ENCODE measurements at regions not wholly inside any gene's neighbourhood (a gene's known extent, or its start where the extent isn't known, plus 50 kb on each side); places are given as distances from the start of the nearest gene placed in this dataset.
A peak's percentile ranks its signal among the peaks of the same experiment; 100 is the strongest.

DNA sequence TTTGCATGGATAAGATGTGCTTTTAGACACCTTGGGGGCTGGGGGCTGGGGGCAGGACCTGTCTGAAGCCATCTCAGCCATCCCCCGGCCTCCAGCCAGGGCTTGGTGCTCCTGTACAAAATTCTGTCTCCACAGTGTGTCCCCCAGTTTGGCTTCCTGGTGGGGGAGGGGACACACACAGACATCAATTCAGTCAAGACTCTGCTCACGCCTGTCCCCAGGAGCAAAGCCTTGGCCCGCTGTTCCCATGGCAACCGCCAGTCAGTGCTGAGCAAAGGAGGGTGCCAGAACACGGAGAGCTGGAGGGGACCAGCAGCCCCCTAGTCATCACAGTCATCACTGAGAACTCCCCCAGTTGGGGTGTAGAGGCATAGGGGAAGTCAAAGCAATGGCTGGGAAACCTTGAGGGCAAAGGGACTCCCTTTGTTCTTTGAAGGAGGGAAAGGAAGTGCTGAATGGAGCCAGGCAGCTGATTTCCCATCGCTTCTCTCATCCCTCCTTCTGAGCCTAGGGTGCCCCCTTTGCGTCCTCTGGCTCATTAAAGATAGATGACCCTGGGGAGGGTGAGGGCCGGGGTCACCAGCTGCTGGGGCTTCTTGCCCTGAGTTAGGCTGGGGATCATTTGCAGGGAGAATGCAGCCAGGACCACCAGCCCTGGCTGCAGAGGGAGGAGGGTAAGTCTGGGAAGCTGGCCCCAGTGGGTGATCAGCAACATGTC, 134.9 kb upstream of the IPO9 start:
- H3K36me3 Mint-ChIP-seq: no peaks in the 10 kb centered on the region
- no peak for DNase-seq (ENCODE audit: low spot score in 2 of 2)
- ATAC-seq: no peak
- H3K9me3 Mint-ChIP-seq: no peaks in the 10 kb centered on the region
- H3K27ac Mint-ChIP-seq: no peak overlapping the region
- no peak overlapping the region for H3K4me3 Mint-ChIP-seq
- no peaks in the 10 kb centered on the region for H3K4me1 Mint-ChIP-seq

DNA sequence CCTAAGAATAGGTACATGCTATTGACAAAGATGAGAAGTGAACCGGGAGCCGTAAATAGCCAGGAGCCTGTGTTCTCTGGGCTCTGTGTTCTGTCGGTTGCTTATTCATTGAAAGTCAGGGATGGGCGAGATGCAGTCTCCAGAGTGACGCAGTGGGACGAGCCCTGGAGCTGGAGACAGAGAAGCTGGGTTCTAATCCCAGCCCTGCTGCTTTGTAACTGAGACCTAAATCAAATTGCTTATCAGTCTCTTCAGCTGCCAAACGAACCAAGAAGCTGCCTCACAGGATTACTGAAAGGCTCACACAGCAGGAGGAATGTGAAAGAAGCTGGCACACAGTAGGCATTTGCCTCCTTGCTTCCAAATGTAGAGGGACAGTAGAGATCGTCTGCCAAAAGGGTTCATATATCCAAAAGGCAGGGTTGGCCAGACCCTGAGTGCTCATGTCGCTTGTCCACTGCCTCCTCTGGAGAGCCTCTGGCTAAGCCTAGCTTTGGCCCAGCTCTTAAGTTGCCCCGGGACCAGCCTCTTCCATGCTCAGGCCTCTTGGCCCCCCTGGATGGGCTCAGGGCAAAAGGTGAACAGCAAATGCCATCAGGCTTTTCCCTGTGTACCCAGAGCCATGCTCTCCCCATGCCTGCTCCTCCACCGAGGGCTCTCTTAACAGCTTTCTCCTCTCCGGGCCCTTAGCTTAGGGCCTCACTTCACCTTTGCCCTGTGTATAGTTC, 134.2 kb upstream of the IPO9 start:
- no peak for ATAC-seq

DNA sequence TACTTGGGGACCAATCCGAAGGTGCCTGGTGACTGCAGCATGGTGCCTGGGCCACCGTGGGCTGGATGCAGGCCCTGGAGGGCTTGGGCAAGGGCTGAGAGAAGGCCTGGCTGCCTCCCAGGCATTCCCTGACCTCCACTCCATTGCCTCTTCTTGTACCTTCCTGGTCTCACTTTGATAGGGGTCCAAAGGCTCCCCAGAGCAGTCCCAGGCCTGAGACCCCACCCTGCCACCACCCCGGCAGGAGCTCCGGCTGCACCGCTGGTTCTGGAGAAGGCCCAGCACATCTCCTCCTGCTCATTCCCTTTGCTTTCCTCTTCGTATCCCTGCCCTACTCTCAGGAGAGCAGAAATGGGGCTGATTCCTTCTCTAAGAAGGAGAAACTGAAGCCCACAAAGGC, 133.3 kb upstream of the IPO9 start:
- Mint-ChIP-seq H3K4me1 (no peaks in the 10 kb centered on the region), H3K4me3 (no peak overlapping the region), H3K36me3 (no peaks in the 10 kb centered on the region), H3K9me3 (no peaks in the 10 kb centered on the region), H3K27ac (no peak overlapping the region)
- DNase-seq (ENCODE audit: low spot score in 2 of 2): no peak
- no peak for ATAC-seq

More for the DNA sequence above, 134.2 kb upstream of the IPO9 start:
- Mint-ChIP-seq H3K4me3 (no peak overlapping the region), H3K27ac (no peak overlapping the region), H3K9me3 (no peaks in the 10 kb centered on the region), H3K36me3 (no peaks in the 10 kb centered on the region), H3K4me1 (no peaks in the 10 kb centered on the region)
- no peak for DNase-seq (ENCODE audit: low spot score in 2 of 2)

DNA sequence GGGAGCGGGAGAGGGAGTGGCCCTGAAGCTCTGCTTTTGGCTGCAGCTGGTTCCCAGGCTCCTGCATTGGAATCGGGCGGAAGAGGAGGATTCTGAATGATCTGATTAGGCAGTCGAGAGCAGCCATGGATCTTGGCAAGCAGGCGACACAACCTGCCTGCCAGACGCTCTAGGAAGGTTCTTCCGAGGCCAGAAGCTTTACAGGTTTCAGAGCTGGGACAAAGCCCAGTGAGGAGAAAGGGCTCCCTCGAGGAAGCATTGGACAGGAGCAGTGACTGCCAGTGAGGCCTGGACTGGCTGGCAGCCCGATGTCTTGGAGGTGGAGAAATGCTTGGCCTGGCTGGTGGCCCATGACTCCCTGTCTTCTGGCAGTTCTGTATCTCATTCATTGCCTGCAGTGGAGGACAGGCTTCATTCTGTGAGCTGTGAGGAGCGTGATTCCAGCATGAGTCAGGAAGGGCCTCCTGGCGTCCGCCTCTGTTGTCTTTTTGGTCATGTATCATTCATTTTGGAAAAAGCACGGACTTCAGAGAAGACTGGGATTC, 132.7 kb upstream of the IPO9 start:
- DNase-seq (ENCODE audit: low spot score in 2 of 2): no peak
- ATAC-seq: no peak
- no peaks in the 10 kb centered on the region for H3K9me3 Mint-ChIP-seq
- no peaks in the 10 kb centered on the region for H3K4me1 Mint-ChIP-seq
- no peaks in the 10 kb centered on the region for H3K36me3 Mint-ChIP-seq
- H3K27ac Mint-ChIP-seq: no peak overlapping the region
- no peak overlapping the region for H3K4me3 Mint-ChIP-seq

DNA sequence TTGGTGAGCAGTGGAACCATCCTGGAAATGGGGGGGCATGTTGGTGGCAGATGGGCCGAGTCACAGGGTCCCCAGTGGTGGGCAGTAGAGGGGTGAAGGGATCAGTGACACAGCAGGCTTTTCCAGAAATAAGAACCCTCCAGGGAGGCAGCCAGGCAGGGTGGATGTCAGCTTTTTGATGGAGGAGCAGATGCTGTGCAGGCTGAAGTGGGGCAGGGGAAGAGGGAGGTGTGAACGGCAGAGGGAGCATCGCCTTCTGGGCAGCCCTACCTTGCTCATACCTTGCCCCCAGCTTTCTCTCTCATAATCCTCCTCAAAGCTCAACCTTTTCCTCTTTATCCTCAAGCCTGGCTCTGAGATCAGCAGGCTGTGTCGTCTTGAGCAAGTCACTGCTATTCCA, 131.8 kb upstream of the IPO9 start:
- ATAC-seq (no peak), DNase-seq (ENCODE audit: low spot score in 2 of 2) (no peak)
- H3K9me3 Mint-ChIP-seq: no peaks in the 10 kb centered on the region
- no peak overlapping the region for H3K27ac Mint-ChIP-seq
- H3K4me3 Mint-ChIP-seq: no peak overlapping the region
- no peaks in the 10 kb centered on the region for H3K4me1 Mint-ChIP-seq
- H3K36me3 Mint-ChIP-seq: no peaks in the 10 kb centered on the region

DNA sequence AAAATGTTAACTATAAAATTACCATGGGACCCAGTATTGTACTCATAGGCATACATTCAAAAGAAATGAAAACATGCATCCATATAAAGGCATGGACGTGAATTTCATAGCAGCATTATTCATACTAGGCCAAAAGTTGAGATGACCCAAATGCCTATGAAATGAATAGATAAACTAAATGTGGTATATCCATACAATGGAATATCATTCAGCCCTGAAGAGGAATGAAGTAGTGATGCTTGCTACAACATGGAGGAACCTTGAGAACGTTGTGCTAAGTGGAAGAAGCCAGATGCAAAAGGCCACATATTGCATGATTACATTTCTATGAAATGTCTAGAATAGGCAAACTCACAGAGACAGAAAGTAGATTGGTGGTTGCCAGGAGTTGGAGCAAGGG, 127.1 kb upstream of the IPO9 start:
- DNase-seq (ENCODE audit: low spot score in 2 of 2) (no peak), ATAC-seq (no peak)
- no peaks in the 10 kb centered on the region for H3K4me1 Mint-ChIP-seq
- H3K9me3 Mint-ChIP-seq: no peaks in the 10 kb centered on the region
- no peak overlapping the region for H3K4me3 Mint-ChIP-seq
- H3K36me3 Mint-ChIP-seq: no peaks in the 10 kb centered on the region
- no peak overlapping the region for H3K27ac Mint-ChIP-seq

DNA sequence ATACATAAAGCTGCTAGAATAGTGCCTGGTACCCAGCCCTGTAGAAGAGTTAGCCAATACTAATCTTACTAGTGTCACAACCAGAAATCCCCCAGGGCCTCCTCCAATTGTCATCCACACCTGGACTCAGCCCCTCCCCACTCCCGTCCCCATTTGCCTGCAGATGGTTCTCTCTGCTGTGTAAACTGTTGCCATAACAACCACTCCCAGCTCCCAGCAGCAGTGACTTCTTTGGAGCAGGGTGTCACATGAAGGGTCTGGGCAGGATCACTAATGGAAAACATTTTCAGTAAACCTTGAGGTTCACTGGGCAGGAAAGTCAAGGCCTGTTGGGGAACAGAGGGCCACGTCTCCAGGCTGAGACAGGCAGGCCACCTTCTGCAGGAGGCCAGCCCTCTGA, 126.0 kb upstream of the IPO9 start:
- ATAC-seq: no peak
- no peak overlapping the region for H3K27ac Mint-ChIP-seq
- no peaks in the 10 kb centered on the region for H3K4me1 Mint-ChIP-seq
- no peaks in the 10 kb centered on the region for H3K36me3 Mint-ChIP-seq
- no peak overlapping the region for H3K4me3 Mint-ChIP-seq
- DNase-seq (ENCODE audit: low spot score in 2 of 2): no peak
- no peaks in the 10 kb centered on the region for H3K9me3 Mint-ChIP-seq

DNA sequence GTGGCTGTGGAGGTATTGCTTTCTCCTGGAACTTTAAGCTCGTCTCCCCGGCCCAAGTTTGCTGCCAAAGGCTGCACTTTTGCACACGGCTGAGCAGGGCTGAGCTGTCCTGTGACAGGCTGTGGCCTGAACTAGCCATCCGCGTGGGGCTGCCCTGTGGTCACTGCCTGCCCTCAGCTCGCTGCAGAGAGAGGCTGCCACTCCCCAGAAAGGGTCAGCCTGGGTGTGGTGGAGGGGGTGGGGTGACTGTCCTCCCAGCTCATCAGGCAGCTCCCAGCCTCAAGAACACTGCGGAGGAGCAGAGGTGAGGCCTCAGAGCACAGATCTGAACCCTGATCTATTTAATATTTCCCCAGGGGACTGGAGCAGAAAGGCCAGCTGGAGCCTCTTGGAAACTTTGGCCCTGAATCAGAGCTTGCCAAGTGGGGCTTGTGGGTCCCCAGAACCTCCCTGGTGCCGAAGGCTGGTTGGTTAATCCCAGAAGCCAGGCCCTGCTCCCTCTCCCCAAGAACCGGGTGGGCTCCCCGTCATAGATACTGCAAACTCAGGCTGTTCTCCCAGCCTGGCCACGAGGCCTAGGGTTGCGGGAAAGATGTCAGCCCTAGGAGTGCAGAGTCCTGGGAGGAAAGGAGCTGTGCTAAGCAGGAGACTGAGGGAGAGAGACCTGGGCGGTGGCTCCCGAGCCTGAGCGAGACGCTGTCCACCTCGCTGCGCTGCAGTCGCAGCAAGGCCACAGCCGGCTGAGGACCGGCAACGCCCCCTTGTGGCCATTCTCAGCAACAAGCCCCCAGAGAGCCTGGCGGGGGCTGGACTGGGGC, 125.1 kb upstream of the IPO9 start:
- Mint-ChIP-seq H3K9me3 (no peaks in the 10 kb centered on the region), H3K27ac (no peak overlapping the region), H3K4me1 (no peaks in the 10 kb centered on the region), H3K36me3 (no peaks in the 10 kb centered on the region), H3K4me3 (no peak overlapping the region)
- peak; percentile 82 for ATAC-seq
- DNase-seq (ENCODE audit: low spot score in 2 of 2): peak; percentile 44 to 82

DNA sequence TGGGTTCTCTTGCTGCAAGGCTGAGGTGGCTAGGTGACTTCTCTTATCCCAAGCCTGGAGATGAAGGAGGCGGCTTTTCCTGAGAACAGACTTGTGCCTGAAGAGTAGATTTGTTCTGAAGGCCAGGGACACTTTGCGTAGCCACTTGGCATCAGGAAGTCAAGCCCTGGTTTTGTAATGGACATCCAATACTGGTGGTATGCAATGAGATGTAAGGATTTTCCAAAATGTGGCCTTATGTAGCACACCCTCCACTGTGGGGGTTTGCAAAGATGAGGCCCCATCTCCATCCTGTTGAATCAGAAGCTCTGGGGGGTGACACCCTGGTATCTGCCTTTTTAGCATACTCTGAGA, 124.5 kb upstream of the IPO9 start:
- Mint-ChIP-seq H3K36me3 (no peaks in the 10 kb centered on the region), H3K27ac (no peak overlapping the region), H3K4me1 (no peaks in the 10 kb centered on the region), H3K9me3 (no peaks in the 10 kb centered on the region), H3K4me3 (no peak overlapping the region)
- ATAC-seq (no peak), DNase-seq (ENCODE audit: low spot score in 2 of 2) (no peak)

DNA sequence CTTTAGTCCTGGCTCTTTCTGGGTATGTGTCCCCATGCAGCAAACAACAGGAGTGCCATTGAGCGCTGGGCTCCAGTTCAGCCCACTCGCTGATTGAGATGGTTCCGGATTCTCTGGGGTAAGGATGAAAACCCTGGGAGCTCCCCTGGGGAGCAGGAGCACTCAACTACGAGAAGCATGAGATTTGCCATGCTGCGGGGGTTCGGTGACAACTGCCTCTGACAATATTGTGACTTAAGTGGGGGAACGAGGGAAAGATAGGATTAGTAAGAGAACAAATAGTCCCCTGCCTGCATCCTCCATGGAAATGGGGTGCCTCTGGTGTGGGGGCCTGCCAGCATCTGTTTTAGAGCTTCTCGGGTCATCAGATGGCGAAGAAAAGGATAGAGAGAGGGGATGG, 123.6 kb upstream of the IPO9 start:
- H3K4me1 Mint-ChIP-seq: no peaks in the 10 kb centered on the region
- H3K36me3 Mint-ChIP-seq: no peaks in the 10 kb centered on the region
- no peak overlapping the region for H3K27ac Mint-ChIP-seq
- DNase-seq (ENCODE audit: low spot score in 2 of 2) (no peak), ATAC-seq (no peak)
- no peak overlapping the region for H3K4me3 Mint-ChIP-seq
- no peaks in the 10 kb centered on the region for H3K9me3 Mint-ChIP-seq

DNA sequence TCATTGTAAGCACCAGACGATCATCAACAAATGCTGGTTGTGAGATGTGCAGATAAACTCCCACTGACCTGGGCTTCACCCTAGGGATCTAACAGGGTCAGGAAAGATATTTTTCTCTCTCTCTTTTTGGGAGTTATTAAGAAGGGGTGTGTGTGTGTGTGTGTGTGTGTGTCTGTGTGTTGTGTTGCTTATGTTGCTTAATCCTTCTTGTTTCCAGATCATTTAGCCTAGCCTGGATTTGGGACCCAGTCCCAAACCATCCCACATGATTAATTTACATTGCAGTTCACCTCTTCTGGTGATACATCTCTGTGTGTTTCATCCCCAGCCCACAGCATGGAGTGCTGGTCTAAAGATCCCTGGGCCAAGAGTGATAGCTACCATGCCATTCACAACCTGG, 122.8 kb upstream of the IPO9 start:
- Mint-ChIP-seq H3K4me1 (no peaks in the 10 kb centered on the region), H3K9me3 (no peaks in the 10 kb centered on the region), H3K27ac (no peak overlapping the region), H3K36me3 (no peaks in the 10 kb centered on the region), H3K4me3 (no peak overlapping the region)
- no peak for ATAC-seq
- DNase-seq (ENCODE audit: low spot score in 2 of 2): no peak

DNA sequence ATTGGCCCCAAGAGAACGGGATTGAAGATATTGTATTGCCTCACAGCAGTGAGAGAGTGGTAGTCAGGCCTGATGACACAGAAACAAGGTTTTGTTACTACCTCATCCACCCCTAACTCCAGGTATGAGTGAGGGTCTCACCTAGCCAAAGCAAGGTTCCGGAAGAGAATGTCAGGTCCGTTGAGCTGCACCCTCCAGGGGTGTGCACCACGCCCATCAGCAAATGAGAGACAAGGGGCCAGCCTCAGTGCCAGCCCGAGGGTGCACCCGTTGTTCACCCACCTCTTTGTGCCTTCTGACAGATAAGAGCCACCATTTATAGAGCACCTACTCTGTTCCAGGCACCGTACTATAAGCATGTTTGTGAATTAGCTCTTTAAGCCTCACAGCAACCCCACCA, 121.9 kb upstream of the IPO9 start:
- H3K4me3 Mint-ChIP-seq: no peak overlapping the region
- no peak for ATAC-seq

DNA sequence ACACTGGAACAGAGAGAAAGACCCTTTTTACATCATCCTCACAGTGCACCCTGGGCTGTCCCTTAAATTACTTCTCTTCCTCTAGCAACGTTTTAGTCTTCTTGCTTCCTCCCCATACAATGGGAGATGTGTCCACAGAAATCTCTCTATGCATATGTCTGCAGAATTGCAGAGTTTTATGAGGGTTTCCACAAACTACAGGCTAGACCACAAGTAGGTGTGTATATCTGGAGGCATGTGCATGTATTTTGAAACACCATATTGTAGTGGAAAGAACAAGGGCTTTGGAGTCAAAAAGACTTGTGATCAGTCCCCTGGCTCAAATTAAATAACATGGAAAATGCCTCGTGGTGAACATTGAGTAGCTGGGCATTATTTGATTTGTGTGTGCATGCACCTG, 121.3 kb upstream of the IPO9 start:
- DNase-seq (ENCODE audit: low spot score in 2 of 2) (no peak), ATAC-seq (no peak)
- Mint-ChIP-seq H3K4me3 (no peak overlapping the region), H3K36me3 (no peaks in the 10 kb centered on the region), H3K9me3 (no peaks in the 10 kb centered on the region), H3K27ac (no peak overlapping the region), H3K4me1 (no peaks in the 10 kb centered on the region)

More for the DNA sequence above, 121.9 kb upstream of the IPO9 start:
- Mint-ChIP-seq H3K36me3 (no peaks in the 10 kb centered on the region), H3K9me3 (no peaks in the 10 kb centered on the region), H3K4me1 (no peaks in the 10 kb centered on the region), H3K27ac (no peak overlapping the region)
- no peak for DNase-seq (ENCODE audit: low spot score in 2 of 2)

DNA sequence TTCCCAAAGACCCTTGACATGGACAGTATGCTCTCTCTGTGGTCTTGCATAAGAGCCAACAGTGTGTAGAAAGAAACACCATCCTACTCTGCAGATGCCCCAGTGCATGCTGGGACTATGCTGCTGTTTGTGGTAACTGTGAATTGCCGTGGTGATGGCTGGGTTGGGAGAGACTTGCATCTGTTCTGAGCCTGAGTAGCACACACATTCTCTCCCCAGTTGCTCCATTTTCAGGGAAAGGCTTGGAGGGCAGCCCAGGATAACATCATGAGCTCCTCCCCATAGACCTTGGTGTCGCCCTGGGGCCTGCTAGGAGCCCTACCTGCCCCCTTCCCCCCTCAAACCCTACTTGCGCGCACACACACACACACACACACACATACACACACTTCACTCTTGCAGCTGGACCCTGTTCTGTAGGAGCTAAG, 120.9 kb upstream of the IPO9 start:
- Mint-ChIP-seq H3K36me3 (no peaks in the 10 kb centered on the region), H3K9me3 (no peaks in the 10 kb centered on the region), H3K4me3 (no peak overlapping the region), H3K4me1 (no peaks in the 10 kb centered on the region), H3K27ac (no peak overlapping the region)
- ATAC-seq (no peak), DNase-seq (ENCODE audit: low spot score in 2 of 2) (no peak)

DNA sequence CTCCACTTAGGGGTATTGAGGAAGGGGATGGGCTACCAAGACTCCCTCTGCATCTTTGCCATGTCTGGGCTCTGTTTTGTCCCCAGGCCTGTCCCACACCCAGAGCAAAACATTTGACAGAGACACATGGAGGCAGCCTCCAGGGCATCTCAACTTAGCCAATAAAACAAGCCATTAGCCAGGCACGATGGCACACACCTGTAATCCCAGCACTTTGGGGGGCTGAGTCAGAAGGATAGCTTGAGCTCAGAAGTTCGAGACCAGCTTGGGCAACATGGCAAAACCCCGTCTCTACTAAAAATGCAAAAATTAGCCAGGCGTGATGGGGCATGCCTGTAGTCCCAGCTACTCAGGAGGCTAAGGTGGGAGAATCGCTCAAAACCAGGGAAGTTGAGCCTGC, 120.3 kb upstream of the IPO9 start:
- Mint-ChIP-seq H3K4me3 (no peak overlapping the region), H3K4me1 (no peaks in the 10 kb centered on the region), H3K9me3 (no peaks in the 10 kb centered on the region), H3K27ac (no peak overlapping the region), H3K36me3 (no peaks in the 10 kb centered on the region)
- DNase-seq (ENCODE audit: low spot score in 2 of 2) (no peak), ATAC-seq (no peak)

Data from stimulated activated effector memory CD8-positive, alpha-beta T cell treated with anti-CD3 and anti-CD28 coated beads, Interleukin-12 subunit alpha, Interleukin-12 subunit beta, amount 100 ng/mL, for 72 hours (primary cell).